ENCODE measurements at regions not wholly inside any gene's neighbourhood (a gene's known extent, or its start where the extent isn't known, plus 50 kb on each side); places are given as distances from the start of the nearest gene placed in this dataset.

GRCh38 chr10:2670864-2671263 is 396.5 kb upstream of the PFKP start:
- Histone ChIP-seq H3K9me3 (ENCODE audit: control insufficient read depth, insufficient read depth, low read depth, low read length) (no peaks in the 10 kb centered on the region), H3K27ac (ENCODE audit: extremely low read depth, low read depth, low read length) (no peak overlapping the region), H3K4me1 (ENCODE audit: control insufficient read depth, insufficient read depth, low read length) (no peaks in the 10 kb centered on the region), H3K36me3 (ENCODE audit: control insufficient read depth in 2 of 2, insufficient read depth in 1 of 2, low read length in 2 of 2) (no peaks in the 10 kb centered on the region), H3K4me3 (ENCODE audit: low read depth, low read length) (no peak overlapping the region)
- TF ChIP-seq ZNF529 (tag by site-specific recombination; IDR thresholded peaks at IDR 0.05; ENCODE audit: insufficient replicate concordance), result no peak
- TF ChIP-seq ZSCAN4 (tag by site-specific recombination; IDR thresholded peaks at IDR 0.05), result no peak
- TF ChIP-seq BCL6B (tag by site-specific recombination; IDR thresholded peaks at IDR 0.05), result no peak
- TF ChIP-seq ZNF302 (tag by site-specific recombination; IDR thresholded peaks at IDR 0.05; ENCODE audit: low read depth), result no peak
- TF ChIP-seq BCL11A (tag by site-specific recombination; IDR thresholded peaks at IDR 0.05; ENCODE audit: low read depth), result no peak
- TF ChIP-seq FEZF1 (tag by site-specific recombination; IDR thresholded peaks at IDR 0.05), result no peak
- TF ChIP-seq KLF10 (tag by site-specific recombination; IDR thresholded peaks at IDR 0.05), result no peak
- no peak for TF ChIP-seq ZNF324 (tag by site-specific recombination; IDR thresholded peaks at IDR 0.05)
- TF ChIP-seq ZNF391 (tag by site-specific recombination; IDR thresholded peaks at IDR 0.05; ENCODE audit: borderline replicate concordance, low read depth), result no peak
- no peak for TF ChIP-seq ZNF837 (tag by site-specific recombination; IDR thresholded peaks at IDR 0.05)
- no peak for TF ChIP-seq WT1 (tag by site-specific recombination; IDR thresholded peaks at IDR 0.05)
- no peak for TF ChIP-seq PRDM10 (tag by site-specific recombination; IDR thresholded peaks at IDR 0.05)
- TF ChIP-seq MEIS1 (CRISPR knock-in tag; IDR thresholded peaks at IDR 0.05; ENCODE audit: borderline replicate concordance), result no peak
- ChIA-PET POLR2A (no interaction called here), CTCF (no interaction called here)

GRCh38 chr10:2665772-2666171 is 401.6 kb upstream of the PFKP start:
- TF ChIP-seq ZSCAN4 (tag by site-specific recombination; IDR thresholded peaks at IDR 0.05) (no peak), SP7 (tag by site-specific recombination; IDR thresholded peaks at IDR 0.05) (no peak), ZNF140 (tag by site-specific recombination; IDR thresholded peaks at IDR 0.05) (no peak), SETDB1 (IDR thresholded peaks at IDR 0.05; ENCODE audit: insufficient read length, low read length) (peak; percentile 62)
- Histone ChIP-seq H3K36me3 (ENCODE audit: control insufficient read depth in 2 of 2, insufficient read depth in 1 of 2, low read length in 2 of 2) (no peaks in the 10 kb centered on the region), H3K4me1 (ENCODE audit: control insufficient read depth, insufficient read depth, low read length) (no peaks in the 10 kb centered on the region), H3K4me3 (ENCODE audit: low read depth, low read length) (no peak overlapping the region), H3K27ac (ENCODE audit: extremely low read depth, low read depth, low read length) (no peak overlapping the region), H3K9me3 (ENCODE audit: control insufficient read depth, insufficient read depth, low read depth, low read length) (no peaks in the 10 kb centered on the region)
- POLR2A ChIA-PET, result no interaction called here
- CTCF ChIA-PET, result no interaction called here
